ENCODE measurements at regions not wholly inside any gene's neighbourhood (a gene's known extent, or its start where the extent isn't known, plus 50 kb on each side); places are given as distances from the start of the nearest gene placed in this dataset.

DNA sequence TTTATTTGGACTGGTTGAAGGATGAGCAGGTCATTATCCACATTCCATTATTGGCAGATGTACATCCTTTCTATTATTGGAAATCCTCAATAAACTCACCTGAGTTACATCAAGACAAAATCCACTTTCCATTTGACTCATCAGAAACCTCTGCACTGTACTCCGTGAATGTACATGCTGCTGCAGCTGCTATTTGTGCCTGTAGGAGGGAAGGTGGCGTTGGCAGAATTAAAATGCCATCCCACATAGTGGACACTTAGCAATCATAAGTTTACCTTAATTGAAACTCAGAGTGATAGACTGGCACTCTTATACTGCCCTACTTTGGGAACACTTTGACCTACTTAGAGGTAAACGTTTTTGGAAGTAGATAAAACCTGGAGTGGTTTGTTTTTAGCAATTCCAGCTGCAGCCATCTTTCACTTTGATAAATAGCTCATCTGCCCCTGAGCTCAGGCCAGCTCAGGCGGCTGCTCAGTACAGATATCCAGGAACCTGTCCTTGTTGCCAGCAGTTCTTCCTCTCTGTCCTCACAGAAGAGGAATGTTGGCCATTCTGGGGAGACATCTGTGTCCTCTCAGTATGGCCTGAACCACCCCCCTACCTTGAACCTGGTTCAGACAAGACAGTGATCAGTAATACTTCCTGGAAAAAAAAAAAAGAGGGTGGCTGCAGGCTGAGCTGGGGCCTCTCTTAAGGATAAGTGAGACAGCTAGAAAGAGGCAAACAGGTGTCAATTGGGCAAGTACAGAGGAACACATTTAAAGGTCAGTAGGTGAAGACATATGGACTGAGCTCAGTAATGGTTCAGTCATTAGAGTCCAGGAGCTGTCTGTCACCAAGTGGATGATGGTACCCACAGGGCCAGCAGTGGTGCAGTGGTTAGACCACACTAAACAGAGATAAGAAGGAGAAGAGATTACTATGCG, 153.4 kb upstream of the UMPS start (continued):
- TF ChIP-seq ATF3 (IDR thresholded peaks at IDR 0.05; ENCODE audit: insufficient read depth, low read depth, low read length) (no peak), SIX5 (IDR thresholded peaks at IDR 0.05; ENCODE audit: low read depth, low read length) (no peak), RFX5 (IDR thresholded peaks at IDR 0.05; ENCODE audit: borderline replicate concordance, low read depth, low read length) (no peak)
